Natural killer cell (primary cell): ENCODE measurements at regions not wholly inside any gene's neighbourhood (a gene's known extent, or its start where the extent isn't known, plus 50 kb on each side); places are given as distances from the start of the nearest gene placed in this dataset.

Experiments used
- ATAC-seq, 3 donors: fragments of 150-1000 bp in 2 of 3; fragments of 200-7000 bp in 1 of 3; cut with Tn5 transposase; 1 replicate in 1 of 3; 2 replicates in 2 of 3; pipeline ENCODE4 v1.10.0; 2021; ENCODE audit warnings: mild to moderate bottlenecking in 2 of 3, moderate library complexity in 2 of 3
- DNase-seq, 2 donors: peaks; one replicate each; pipeline versions ENCODE4 v3.0.0 to v3.0.0-alpha.2; 2013 to 2021; ENCODE audit warnings: mixed read lengths in 1 of 2
- H3K27ac ChIP-seq: one replicate; pipeline ENCODE4 v1.5.1; 2013; ENCODE audit warnings: mild to moderate bottlenecking, low read length
- H3K27me3 ChIP-seq: one replicate; pipeline ENCODE4 v1.6.1; 2013; ENCODE audit warnings: low read length; ENCODE audit not compliant: control insufficient read depth, insufficient read depth
- H3K36me3 ChIP-seq: one replicate; pipeline ENCODE4 v1.6.1; 2013; ENCODE audit warnings: low read length; ENCODE audit not compliant: control insufficient read depth, insufficient read depth
- H3K4me1 ChIP-seq: one replicate; pipeline ENCODE4 v1.6.1; 2013; ENCODE audit warnings: low read length; ENCODE audit not compliant: control insufficient read depth, insufficient read depth
- H3K4me3 ChIP-seq: one replicate; pipeline ENCODE4 v1.5.1; 2013; ENCODE audit warnings: low read length
- H3K9me3 ChIP-seq: one replicate; pipeline ENCODE4 v1.6.1; 2013; ENCODE audit warnings: low read length; ENCODE audit not compliant: control insufficient read depth, insufficient read depth
- H3K27ac Mint-ChIP-seq, 2 donors: one replicate each; pipeline ENCODE4 v1.8.0; 2022; ENCODE audit warnings: mild to moderate bottlenecking in 2 of 2, mixed read lengths in 2 of 2, moderate library complexity in 1 of 2
- H3K27me3 Mint-ChIP-seq, 2 donors: one replicate each; pipeline ENCODE4 v1.8.0; 2022; ENCODE audit warnings: low read depth in 2 of 2, mixed read lengths in 2 of 2
- H3K36me3 Mint-ChIP-seq: one replicate; pipeline ENCODE4 v1.8.0; 2022; ENCODE audit warnings: mixed read lengths
- H3K4me1 Mint-ChIP-seq, 2 donors: one replicate each; pipeline ENCODE4 v1.8.0; 2022; ENCODE audit warnings: mixed read lengths in 2 of 2
- H3K4me3 Mint-ChIP-seq: one replicate; pipeline ENCODE4 v1.8.0; 2022; ENCODE audit warnings: mild to moderate bottlenecking, moderate library complexity, mixed read lengths
- H3K9me3 Mint-ChIP-seq, 2 donors: one replicate each; pipeline ENCODE4 v1.8.0; 2022; ENCODE audit warnings: mixed read lengths in 2 of 2
- CTCF ChIP-seq: fragments of 200-600 bp; IDR thresholded peaks from one replicate; pipeline ENCODE4 v1.8.0; 2022; ENCODE audit warnings: antibody characterized with exemption
- WGBS: methylation state at CpG from one replicate; pipeline ENCODE4 v1.1.7; 2013; ENCODE audit warnings: missing lambda C conversion rate; ENCODE audit not compliant: insufficient coverage; 5-methylcytosine and 5-hydroxymethylcytosine counted together
- intact Hi-C: fragments of 100-400 bp; cut with micrococcal nuclease; formaldehyde crosslinking; loops from one replicate; pipeline ENCODE4 v1.14.2; 2022

- H3K4me1 ChIP-seq: no peaks in the 10 kb centered on the region
- ATAC-seq: no peak
These were observed 179.9 kb upstream of the PELI2 start for GRCh38 chr14:55938249-55938791.

GRCh38 chr14:55942076-55942654 is 176.0 kb upstream of the PELI2 start:
- Histone ChIP-seq H3K4me3 (no peak overlapping the region), H3K4me1 (no peaks in the 10 kb centered on the region), H3K27ac (no peak overlapping the region), H3K36me3 (no peaks in the 10 kb centered on the region), H3K9me3 (no peaks in the 10 kb centered on the region), H3K27me3 (no peaks in the 10 kb centered on the region)
- peaks cover 0 to 5% of the 10 kb centered on the region in 2 donors for H3K27me3 Mint-ChIP-seq
- no peak overlapping the region for H3K27ac Mint-ChIP-seq
- ATAC-seq (no peak), DNase-seq (no peak)
- no peaks in the 10 kb centered on the region for H3K4me1 Mint-ChIP-seq
- H3K4me3 Mint-ChIP-seq: no peak overlapping the region
- H3K36me3 Mint-ChIP-seq: no peaks in the 10 kb centered on the region
- H3K9me3 Mint-ChIP-seq: peaks cover 0 to 2% of the 10 kb centered on the region in 2 donors
- TF ChIP-seq CTCF: no peak
- 98% methylated on average over 4 of the region's 4 CpGs for WGBS
- intact Hi-C loops: no loop called here

More at GRCh38 chr14:55938249-55938791, 179.9 kb upstream of the PELI2 start:
- H3K9me3 Mint-ChIP-seq: peaks cover 2% of the 10 kb centered on the region in 2 donors
- H3K4me3 Mint-ChIP-seq: no peak overlapping the region
- H3K36me3 Mint-ChIP-seq: no peaks in the 10 kb centered on the region
- H3K9me3 ChIP-seq: no peaks in the 10 kb centered on the region
- H3K27me3 Mint-ChIP-seq: peaks cover 0 to 5% of the 10 kb centered on the region in 2 donors
- WGBS: 86% methylated on average over 10 of the region's 10 CpGs
- intact Hi-C loops: no loop called here
- H3K27ac Mint-ChIP-seq: no peak overlapping the region
- peaks cover 0 to 5% of the 10 kb centered on the region in 2 donors for H3K4me1 Mint-ChIP-seq
- no peak for TF ChIP-seq CTCF
- H3K27ac ChIP-seq: no peak overlapping the region
- no peaks in the 10 kb centered on the region for H3K36me3 ChIP-seq
- no peak overlapping the region for H3K4me3 ChIP-seq
- no peaks in the 10 kb centered on the region for H3K27me3 ChIP-seq
- no peak for DNase-seq

- Histone ChIP-seq H3K27me3 (no peaks in the 10 kb centered on the region), H3K4me1 (no peaks in the 10 kb centered on the region), H3K4me3 (no peak overlapping the region), H3K36me3 (no peaks in the 10 kb centered on the region), H3K9me3 (no peaks in the 10 kb centered on the region), H3K27ac (no peak overlapping the region)
- no peak overlapping the region for H3K27ac Mint-ChIP-seq
- TF ChIP-seq CTCF: no peak
- no peak for ATAC-seq
- H3K9me3 Mint-ChIP-seq: peaks cover 0 to 2% of the 10 kb centered on the region in 2 donors
- peaks cover 0 to 5% of the 10 kb centered on the region in 2 donors for H3K27me3 Mint-ChIP-seq
- H3K4me3 Mint-ChIP-seq: no peak overlapping the region
- DNase-seq: no peak
- no peaks in the 10 kb centered on the region for H3K4me1 Mint-ChIP-seq
- intact Hi-C loops: no loop called here
- no peaks in the 10 kb centered on the region for H3K36me3 Mint-ChIP-seq
- WGBS: 100% methylated on average over 1 of the region's 1 CpG
These were observed 175.4 kb upstream of the PELI2 start for GRCh38 chr14:55942826-55943225.

- no peak for ATAC-seq
- H3K4me3 Mint-ChIP-seq: no peak overlapping the region
- no peak overlapping the region for H3K27ac ChIP-seq
- no peaks in the 10 kb centered on the region for H3K36me3 ChIP-seq
- no peaks in the 10 kb centered on the region for H3K9me3 Mint-ChIP-seq
- H3K27me3 Mint-ChIP-seq: peaks cover 4 to 5% of the 10 kb centered on the region in 2 donors
- TF ChIP-seq CTCF: no peak
- no peaks in the 10 kb centered on the region for H3K4me1 ChIP-seq
- peaks cover 2% of the 10 kb centered on the region for H3K27me3 ChIP-seq
- no peak for DNase-seq
- WGBS: 68% methylated on average over 3 of the region's 3 CpGs
- no peaks in the 10 kb centered on the region for H3K9me3 ChIP-seq
- H3K4me1 Mint-ChIP-seq: no peaks in the 10 kb centered on the region
- intact Hi-C loops: no loop called here
- no peak overlapping the region for H3K4me3 ChIP-seq
- no peaks in the 10 kb centered on the region for H3K36me3 Mint-ChIP-seq
- no peak overlapping the region for H3K27ac Mint-ChIP-seq
These were observed 173.5 kb upstream of the PELI2 start for GRCh38 chr14:55944757-55945156.
